HepG2 (cell line): ENCODE measurements at regions not wholly inside any gene's neighbourhood (a gene's known extent, or its start where the extent isn't known, plus 50 kb on each side); places are given as distances from the start of the nearest gene placed in this dataset.

Source experiments
- ATAC-seq: fragments of 200-7000 bp; cut with Tn5 transposase; 3 replicates; pipeline ENCODE4 v1.9.1; 2020; ENCODE audit warnings: mild to moderate bottlenecking, moderate library complexity
- BruUV-seq: library from RNA; stranded (reverse); fragments of 400-500 nt; replicated peaks from 2 replicates; lab custom pipeline; 2021; lab: Mats Ljungman, UMichigan
- CTCF ChIA-PET: fragments of 300-600 bp; formaldehyde crosslinking; extraction: SDS; loops from one replicate; lab custom pipeline; 2021; ENCODE audit warnings: low total read pairs, inconsistent platforms, low intra/inter-chr PET ratio; lab: Yijun Ruan, JAX
- POLR2A ChIA-PET: fragments of 350-600 bp; sonication (Branson Sonifier 250); formaldehyde crosslinking; loops from one replicate; lab custom pipeline; 2020; ENCODE audit warnings: antibody characterized with exemption, inconsistent platforms; lab: Yijun Ruan, JAX
- DNase-seq: peaks from one replicate; pipeline ENCODE4 v3.0.0-alpha.2; 2015; ENCODE audit warnings: low spot score
- FAIRE-seq: peaks from 3 replicates; lab custom pipeline; 2011; peaks lifted over from hg19 to GRCh38; lab: Jason Lieb, UNC
- H2AFZ ChIP-seq: one replicate; pipeline ENCODE4 v1.6.1; 2011; ENCODE audit warnings: low read length, inconsistent platforms
- H3K27ac ChIP-seq: fragments of 300-600 bp; 3 replicates; pipeline ENCODE4 v1.8.0; 2011; ENCODE audit warnings: mixed run types, mild to moderate bottlenecking, mixed read lengths, low read length, inconsistent platforms; ENCODE audit not compliant: insufficient read depth; ENCODE audit errors: extremely low read length
- H3K27me3 ChIP-seq, 2 experiments: fragments of 200-600 bp in 1 of 2; 2 replicates in 1 of 2; 3 replicates in 1 of 2; pipeline versions ENCODE4 v1.6.0 to v1.8.0; 2011; ENCODE audit warnings: low read length in 2 of 2, mild to moderate bottlenecking in 2 of 2, moderate library complexity in 2 of 2, inconsistent platforms in 1 of 2; ENCODE audit not compliant: insufficient read depth in 2 of 2, control insufficient read depth in 1 of 2
- H3K36me3 ChIP-seq, 2 experiments: fragments of 200-600 bp in 1 of 2; replicated peaks in 1 of 2; 2 replicates in 1 of 2; 3 replicates in 1 of 2; pipeline versions ENCODE4 v1.5.1 to v1.8.0; 2011; ENCODE audit warnings: low read length in 2 of 2, inconsistent platforms in 1 of 2; ENCODE audit not compliant: insufficient read depth in 2 of 2, control insufficient read depth in 1 of 2
- H3K4me1 ChIP-seq: 2 replicates; pipeline ENCODE4 v1.5.1; 2012; ENCODE audit warnings: low read length, inconsistent platforms; ENCODE audit not compliant: insufficient read depth
- H3K4me2 ChIP-seq: 2 replicates; pipeline ENCODE4 v1.6.0; 2011; ENCODE audit warnings: low read depth, low read length, inconsistent platforms
- H3K4me3 ChIP-seq, 3 experiments: fragments of 200-600 bp in 1 of 3; sonication (generic), shearing (Covaris generic) in 1 of 3; replicated peaks in 1 of 3; 2 replicates each; pipeline ENCODE4 v1.5.1; 2011 to 2016; ENCODE audit warnings: low read length in 3 of 3, inconsistent platforms in 2 of 3, low read depth in 2 of 3, mild to moderate bottlenecking in 2 of 3, control low read depth in 1 of 3, mixed read lengths in 1 of 3; ENCODE audit not compliant: insufficient read depth in 1 of 3
- H3K79me2 ChIP-seq: one replicate; pipeline ENCODE4 v1.6.1; 2011; ENCODE audit warnings: low read length, inconsistent platforms; ENCODE audit not compliant: insufficient read depth
- H3K9ac ChIP-seq: 2 replicates; pipeline ENCODE4 v1.6.0; 2011; ENCODE audit warnings: mild to moderate bottlenecking, low read depth, low read length, inconsistent platforms; ENCODE audit not compliant: insufficient read depth
- H3K9me3 ChIP-seq: 2 replicates; pipeline ENCODE4 v1.5.1; 2012; ENCODE audit warnings: mild to moderate bottlenecking, low read length
- H4K20me1 ChIP-seq: 2 replicates; pipeline ENCODE4 v1.6.0; 2011; ENCODE audit warnings: inconsistent platforms, mild to moderate bottlenecking, low read length, moderate library complexity; ENCODE audit not compliant: insufficient read depth
- MTA1 ChIP-seq: sonication (generic); formaldehyde crosslinking; IDR thresholded peaks from 2 replicates; pipeline ENCODE4 v1.4.0; 2020; ENCODE audit warnings: missing genetic modification reagents, mild to moderate bottlenecking, borderline replicate concordance
- MTF2 ChIP-seq: sonication (generic); formaldehyde crosslinking; IDR thresholded peaks from 2 replicates; pipeline ENCODE4 v1.5.0; 2020; ENCODE audit warnings: missing genetic modification reagents, borderline replicate concordance
- REST ChIP-seq, 2 experiments: IDR thresholded peaks; 2 replicates each; pipeline ENCODE4 v1.6.1; 2011 to 2012; ENCODE audit warnings: low read length in 2 of 2, borderline replicate concordance in 1 of 2, low read depth in 1 of 2, mild to moderate bottlenecking in 1 of 2, moderate library complexity in 1 of 2
- ZFP1 ChIP-seq: IDR thresholded peaks from 2 replicates; pipeline ENCODE4 v1.6.1; 2016
- WGBS: methylation state at CpG from one replicate; pipeline ENCODE4 v1.1.6; 2017; ENCODE audit warnings: low lambda C conversion rate; 5-methylcytosine and 5-hydroxymethylcytosine counted together
- in situ Hi-C: cut with HindIII; loops from 2 replicates; pipeline ENCODE4 v1.10.0; 2017; ENCODE audit warnings: low pct_unique_long_range_greater_than_20kb; ENCODE audit not compliant: extremely low pct_ligation_motif_present
- intact Hi-C: fragments of 100-400 bp; cut with micrococcal nuclease; formaldehyde crosslinking; loops from one replicate; pipeline ENCODE4 v1.10.0; 2022; ENCODE audit not compliant: unreplicated experiment

- TF ChIP-seq MTA1 (CRISPR knock-in tag), result no peak
These were observed 688.0 kb upstream of the ANKRD30A start (continued) for GRCh38 chr10:36437367-36437766.

DNA sequence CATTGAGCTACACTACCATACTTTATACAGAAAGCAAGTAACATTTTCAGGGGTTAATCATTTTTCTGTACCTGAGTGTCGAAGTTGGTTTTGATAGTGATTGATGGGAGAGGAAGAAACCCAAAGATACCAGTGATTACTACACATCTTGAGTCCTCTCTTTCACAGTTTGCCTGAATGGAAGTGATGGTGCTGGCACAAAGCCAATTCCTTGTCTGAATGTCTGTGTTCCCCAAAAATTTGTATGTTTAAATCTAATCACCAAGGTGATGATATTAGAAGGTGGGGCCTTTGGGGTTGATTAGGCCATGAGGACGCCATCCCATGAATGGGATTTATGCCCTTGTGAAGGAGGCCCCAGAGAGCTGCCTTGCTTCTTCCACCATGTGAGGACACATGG is 696.9 kb upstream of the ANKRD30A start:
- intact Hi-C loops, result no loop called here
- Histone ChIP-seq H3K9me3 (no peaks in the 10 kb centered on the region), H3K27ac (no peak overlapping the region), H3K27me3 (no peaks in the 10 kb centered on the region), H3K79me2 (no peaks in the 10 kb centered on the region), H3K4me3 (no peak overlapping the region), H3K36me3 (no peaks in the 10 kb centered on the region), H3K9ac (no peak overlapping the region), H2AFZ (no peak overlapping the region), H3K4me2 (no peak overlapping the region), H3K4me1 (no peaks in the 10 kb centered on the region), H4K20me1 (no peaks in the 10 kb centered on the region)
- ATAC-seq (no peak), FAIRE-seq (no peak), DNase-seq (no peak)
- CTCF ChIA-PET, result no interaction called here
- BruUV-seq, result no TSS peak
- 0% methylated on average over 2 of the region's 2 CpGs for WGBS
- POLR2A ChIA-PET, result no interaction called here
- TF ChIP-seq MTF2 (CRISPR knock-in tag) (no peak), REST (IDR thresholded peaks at IDR 0.05; ENCODE audit: borderline replicate concordance in 1 of 2, low read depth in 1 of 2, low read length in 2 of 2) (no peak), ZFP1 (CRISPR knock-in tag) (no peak)
- in situ Hi-C loops, result no loop called here
